ENCODE measurements at regions not wholly inside any gene's neighbourhood (a gene's known extent, or its start where the extent isn't known, plus 50 kb on each side); places are given as distances from the start of the nearest gene placed in this dataset.
A peak's percentile ranks its signal among the peaks of the same experiment; 100 is the strongest.

GRCh38 chr12:71236133-71236660 is 78.4 kb upstream of the TSPAN8 start (continued):
- no peak for TF ChIP-seq E4F1 (CRISPR knock-in tag; IDR thresholded peaks at IDR 0.05; ENCODE audit: borderline replicate concordance)
- 0 out of 2 replicates have a peak, but pooled peaks have one; percentile 41 for TF ChIP-seq SOX6 (IDR thresholded peaks at IDR 0.05)
- TF ChIP-seq ZNF24 (IDR thresholded peaks at IDR 0.05), result no peak
- TF ChIP-seq, protein P1, sequence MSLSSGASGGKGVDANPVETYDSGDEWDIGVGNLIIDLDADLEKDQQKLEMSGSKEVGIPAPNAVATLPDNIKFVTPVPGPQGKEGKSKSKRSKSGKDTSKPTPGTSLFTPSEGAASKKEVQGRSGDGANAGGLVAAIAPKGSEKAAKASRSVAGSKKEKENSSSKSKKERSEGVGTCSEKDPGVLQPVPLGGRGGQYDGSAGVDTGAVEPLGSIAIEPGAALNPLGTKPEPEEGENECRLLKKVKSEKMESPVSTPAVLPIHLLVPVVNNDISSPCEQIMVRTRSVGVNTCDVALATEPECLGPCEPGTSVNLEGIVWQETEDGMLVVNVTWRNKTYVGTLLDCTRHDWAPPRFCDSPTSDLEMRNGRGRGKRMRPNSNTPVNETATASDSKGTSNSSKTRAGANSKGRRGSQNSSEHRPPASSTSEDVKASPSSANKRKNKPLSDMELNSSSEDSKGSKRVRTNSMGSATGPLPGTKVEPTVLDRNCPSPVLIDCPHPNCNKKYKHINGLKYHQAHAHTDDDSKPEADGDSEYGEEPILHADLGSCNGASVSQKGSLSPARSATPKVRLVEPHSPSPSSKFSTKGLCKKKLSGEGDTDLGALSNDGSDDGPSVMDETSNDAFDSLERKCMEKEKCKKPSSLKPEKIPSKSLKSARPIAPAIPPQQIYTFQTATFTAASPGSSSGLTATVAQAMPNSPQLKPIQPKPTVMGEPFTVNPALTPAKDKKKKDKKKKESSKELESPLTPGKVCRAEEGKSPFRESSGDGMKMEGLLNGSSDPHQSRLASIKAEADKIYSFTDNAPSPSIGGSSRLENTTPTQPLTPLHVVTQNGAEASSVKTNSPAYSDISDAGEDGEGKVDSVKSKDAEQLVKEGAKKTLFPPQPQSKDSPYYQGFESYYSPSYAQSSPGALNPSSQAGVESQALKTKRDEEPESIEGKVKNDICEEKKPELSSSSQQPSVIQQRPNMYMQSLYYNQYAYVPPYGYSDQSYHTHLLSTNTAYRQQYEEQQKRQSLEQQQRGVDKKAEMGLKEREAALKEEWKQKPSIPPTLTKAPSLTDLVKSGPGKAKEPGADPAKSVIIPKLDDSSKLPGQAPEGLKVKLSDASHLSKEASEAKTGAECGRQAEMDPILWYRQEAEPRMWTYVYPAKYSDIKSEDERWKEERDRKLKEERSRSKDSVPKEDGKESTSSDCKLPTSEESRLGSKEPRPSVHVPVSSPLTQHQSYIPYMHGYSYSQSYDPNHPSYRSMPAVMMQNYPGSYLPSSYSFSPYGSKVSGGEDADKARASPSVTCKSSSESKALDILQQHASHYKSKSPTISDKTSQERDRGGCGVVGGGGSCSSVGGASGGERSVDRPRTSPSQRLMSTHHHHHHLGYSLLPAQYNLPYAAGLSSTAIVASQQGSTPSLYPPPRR (CRISPR knock-in tag; IDR thresholded peaks at IDR 0.05; ENCODE audit: borderline replicate concordance), result no peak
- TF ChIP-seq MNT (conservative IDR thresholded peaks at IDR 0.05), result peak in 1 of 2 experiments; percentile 57; a peak in 2 of 4 replicates
- TF ChIP-seq SETDB1 (IDR thresholded peaks at IDR 0.05; ENCODE audit: low read length), result no peak
- no peak for TF ChIP-seq ZBTB26 (CRISPR knock-in tag; IDR thresholded peaks at IDR 0.05)
- peak; percentile 53 for TF ChIP-seq L3MBTL2 (IDR thresholded peaks at IDR 0.05)
- TF ChIP-seq HEY1 (CRISPR knock-in tag; IDR thresholded peaks at IDR 0.05; ENCODE audit: borderline replicate concordance), result peak; percentile 45; the same call in 1 of the 2 replicates
- peak; percentile 75 for TF ChIP-seq CUX1 (CRISPR knock-in tag; IDR thresholded peaks at IDR 0.05)
- peak; percentile 85 for TF ChIP-seq MTA2 (IDR thresholded peaks at IDR 0.05; ENCODE audit: low read depth)
- peak; percentile 86 for TF ChIP-seq TCF3 (CRISPR knock-in tag; IDR thresholded peaks at IDR 0.05)
